HCT116 (cell line): ENCODE measurements at regions not wholly inside any gene's neighbourhood (a gene's known extent, or its start where the extent isn't known, plus 50 kb on each side); places are given as distances from the start of the nearest gene placed in this dataset.

ENCODE experiments used
- ATAC-seq: fragments of 200-7000 bp; cut with Tn5 transposase; 2 replicates; pipeline ENCODE4 v1.9.1; 2020; ENCODE audit warnings: mild to moderate bottlenecking, moderate library complexity
- BruUV-seq: library from RNA; stranded (reverse); fragments of 400-500 nt; replicated peaks from 2 replicates; lab custom pipeline; 2021; lab: Mats Ljungman, UMichigan
- CTCF ChIA-PET: fragments of 300-600 bp; sonication (Branson Sonifier 250); formaldehyde crosslinking; loops from one replicate; lab custom pipeline; 2021; ENCODE audit warnings: antibody characterized with exemption; lab: Charles Lee
- POLR2A ChIA-PET: fragments of 300-600, 350-600 bp; sonication (Branson Sonifier 250); formaldehyde crosslinking; loops from one replicate; lab custom pipeline; 2021; ENCODE audit warnings: antibody characterized with exemption; lab: Charles Lee
- RAD21 ChIA-PET, 2 experiments: fragments of 300-600 bp; sonication (Branson Sonifier 250); formaldehyde crosslinking; loops; one replicate each; lab custom pipeline; 2023; ENCODE audit warnings: low total read pairs in 2 of 2; ENCODE audit not compliant: uncharacterized antibody in 2 of 2, unreplicated experiment in 2 of 2, low non-redundant PET in 1 of 2; lab: Charles Lee
- DNase-seq: peaks from one replicate; pipeline ENCODE4 v3.0.0-alpha.2; 2010; ENCODE audit warnings: low read depth, low spot score
- H2AFZ ChIP-seq: fragments of 200-600 bp; shearing (Covaris generic), sonication (generic); 2 replicates; pipeline ENCODE4 v1.6.1; 2017; ENCODE audit warnings: low read depth, mixed run types, mixed read lengths, antibody characterized with exemption, low read length; ENCODE audit not compliant: poor library complexity, severe bottlenecking
- H3K27ac ChIP-seq: 2 replicates; pipeline ENCODE4 v1.5.1; 2012; ENCODE audit warnings: low read depth, low read length
- H3K27me3 ChIP-seq: fragments of 200-600 bp; sonication (generic); 2 replicates; pipeline ENCODE4 v1.6.1; 2016; ENCODE audit warnings: mixed run types, low read length, mixed read lengths; ENCODE audit not compliant: insufficient read depth
- H3K36me3 ChIP-seq, 2 experiments: fragments of 200-500 bp in 1 of 2; fragments of 200-600 bp in 1 of 2; sonication (Bioruptor generic) in 1 of 2; sonication (generic) in 1 of 2; 2 replicates each; pipeline versions ENCODE4 v1.5.1 to v1.6.1; 2014 to 2016; ENCODE audit warnings: low read length in 2 of 2, inconsistent platforms in 1 of 2, mixed read lengths in 1 of 2, mixed run types in 1 of 2; ENCODE audit not compliant: insufficient read depth in 2 of 2, control insufficient read depth in 1 of 2
- H3K4me1 ChIP-seq, 2 experiments: fragments of 200-600 bp in 1 of 2; sonication (generic) in 1 of 2; 2 replicates each; pipeline versions ENCODE4 v1.5.1 to v1.6.1; 2012 to 2017; ENCODE audit warnings: low read length in 2 of 2, inconsistent platforms in 1 of 2, mild to moderate bottlenecking in 1 of 2, mixed read lengths in 1 of 2, mixed run types in 1 of 2, moderate library complexity in 1 of 2; ENCODE audit not compliant: insufficient read depth in 2 of 2, control insufficient read depth in 1 of 2
- H3K4me2 ChIP-seq: fragments of 200-600 bp; sonication (generic); 2 replicates; pipeline ENCODE4 v1.6.1; 2017; ENCODE audit warnings: mixed run types, low read length, mixed read lengths
- H3K4me3 ChIP-seq, 2 experiments: fragments of 200-600 bp in 1 of 2; sonication (generic) in 1 of 2; replicated peaks in 1 of 2; 2 replicates each; pipeline ENCODE4 v1.5.1; 2011 to 2016; ENCODE audit warnings: low read length in 2 of 2, control low read depth in 1 of 2, low read depth in 1 of 2, mild to moderate bottlenecking in 1 of 2, mixed read lengths in 1 of 2, mixed run types in 1 of 2
- H3K79me2 ChIP-seq: fragments of 200-600 bp; sonication (generic); 2 replicates; pipeline ENCODE4 v1.6.1; 2017; ENCODE audit warnings: mild to moderate bottlenecking, mixed run types, low read length, moderate library complexity, mixed read lengths; ENCODE audit not compliant: insufficient read depth
- H3K9ac ChIP-seq: fragments of 200-600 bp; sonication (generic); 2 replicates; pipeline ENCODE4 v1.6.1; 2016; ENCODE audit warnings: low read length, mixed read lengths
- H3K9me2 ChIP-seq: fragments of 200-600 bp; sonication (generic), shearing (Covaris generic); 2 replicates; pipeline ENCODE4 v1.6.1; 2017; ENCODE audit warnings: mixed run types, mild to moderate bottlenecking, moderate library complexity; ENCODE audit not compliant: insufficient read depth
- H3K9me3 ChIP-seq, 2 experiments: fragments of 200-500 bp in 1 of 2; fragments of 200-600 bp in 1 of 2; sonication (Bioruptor generic) in 1 of 2; sonication (generic) in 1 of 2; 2 replicates each; pipeline ENCODE4 v1.6.1; 2014 to 2017; ENCODE audit warnings: low read length in 2 of 2, mixed read lengths in 2 of 2, inconsistent platforms in 1 of 2, low read depth in 1 of 2, mild to moderate bottlenecking in 1 of 2, mixed run types in 1 of 2, moderate library complexity in 1 of 2; ENCODE audit not compliant: control insufficient read depth in 1 of 2, insufficient read depth in 1 of 2
- H4K20me1 ChIP-seq: fragments of 200-600 bp; sonication (generic), shearing (Covaris generic); 2 replicates; pipeline ENCODE4 v1.6.1; 2017; ENCODE audit warnings: mixed run types, mild to moderate bottlenecking, moderate library complexity; ENCODE audit not compliant: insufficient read depth
- ATF3 ChIP-seq: IDR thresholded peaks from 2 replicates; pipeline ENCODE4 v1.6.1; 2012
- CEBPB ChIP-seq: IDR thresholded peaks from 2 replicates; pipeline ENCODE4 v1.6.1; 2012; ENCODE audit warnings: low read depth
- CTCF ChIP-seq, 3 experiments: fragments of 200-600 bp in 1 of 3; sonication (generic) in 1 of 3; IDR thresholded peaks in 2 of 3; conservative IDR thresholded peaks in 1 of 3; 2 replicates each; pipeline ENCODE4 v1.5.1; 2012 to 2017; ENCODE audit warnings: low read depth in 2 of 3, low read length in 2 of 3, antibody characterized with exemption in 1 of 3, borderline replicate concordance in 1 of 3, control low read depth in 1 of 3, mild to moderate bottlenecking in 1 of 3, mixed read lengths in 1 of 3, mixed run types in 1 of 3, moderate library complexity in 1 of 3; ENCODE audit not compliant: insufficient read depth in 1 of 3
- EGR1 ChIP-seq: IDR thresholded peaks from 2 replicates; pipeline ENCODE4 v1.6.1; 2012; ENCODE audit warnings: low read depth
- ELF1 ChIP-seq: IDR thresholded peaks from 2 replicates; pipeline ENCODE4 v1.6.1; 2012; ENCODE audit warnings: low read depth, borderline replicate concordance
- EZH2phosphoT487 ChIP-seq: fragments of 200-600 bp; IDR thresholded peaks from 2 replicates; pipeline ENCODE4 v1.6.1; 2018; ENCODE audit warnings: antibody characterized with exemption, borderline replicate concordance
- FOSL1 ChIP-seq: IDR thresholded peaks from 2 replicates; pipeline ENCODE4 v1.6.1; 2012; ENCODE audit warnings: low read depth
- JUND ChIP-seq: IDR thresholded peaks from 2 replicates; pipeline ENCODE4 v1.6.1; 2012
- MAX ChIP-seq: IDR thresholded peaks from 2 replicates; pipeline ENCODE4 v1.6.1; 2012
- POLR2AphosphoS5 ChIP-seq: IDR thresholded peaks from 2 replicates; pipeline ENCODE4 v1.6.1; 2011; ENCODE audit warnings: mild to moderate bottlenecking, low read depth, low read length, moderate library complexity
- RAD21 ChIP-seq: IDR thresholded peaks from 2 replicates; pipeline ENCODE4 v1.6.1; 2012; ENCODE audit warnings: low read depth, mild to moderate bottlenecking
- SIN3A ChIP-seq: IDR thresholded peaks from 2 replicates; pipeline ENCODE4 v1.6.1; 2012; ENCODE audit warnings: low read depth
- SP1 ChIP-seq: IDR thresholded peaks from 2 replicates; pipeline ENCODE4 v1.6.1; 2012; ENCODE audit warnings: low read depth
- TCF7L2 ChIP-seq: IDR thresholded peaks from 2 replicates; pipeline ENCODE4 v1.7.0; 2011; ENCODE audit warnings: borderline replicate concordance, inconsistent platforms; ENCODE audit not compliant: insufficient read depth, insufficient read length; ENCODE audit errors: extremely low read depth
- YY1 ChIP-seq: IDR thresholded peaks from 2 replicates; pipeline ENCODE4 v1.6.1; 2011; ENCODE audit warnings: low read length, low read depth, moderate library complexity, mild to moderate bottlenecking; ENCODE audit not compliant: insufficient replicate concordance; ENCODE audit errors: extremely low read depth
- ZBTB33 ChIP-seq: IDR thresholded peaks from 2 replicates; pipeline ENCODE4 v1.6.1; 2011; ENCODE audit warnings: mild to moderate bottlenecking, low read length, moderate library complexity; ENCODE audit not compliant: insufficient replicate concordance; ENCODE audit errors: extremely low read depth
- ZFX ChIP-seq: fragments of 450-650 bp; IDR thresholded peaks from 2 replicates; pipeline ENCODE4 v1.6.1; 2017
- ZNF274 ChIP-seq: fragments of 200-500 bp; sonication (Bioruptor generic); IDR thresholded peaks from 2 replicates; pipeline ENCODE4 v1.6.1; 2014; ENCODE audit warnings: mild to moderate bottlenecking, low read depth, low read length, inconsistent platforms
- intact Hi-C: fragments of 100-400 bp; cut with micrococcal nuclease; formaldehyde crosslinking; loops from 2 replicates; pipeline ENCODE4 v1.10.0; 2022

- Histone ChIP-seq H3K9me3 (0 out of 4 replicates have a peak, but pooled peaks cover 0 to 3% of the 10 kb centered on the region in 2 experiments), H4K20me1 (no peaks in the 10 kb centered on the region), H3K27ac (no peak overlapping the region), H3K79me2 (no peaks in the 10 kb centered on the region), H3K4me2 (no peak overlapping the region), H2AFZ (no peak overlapping the region), H3K4me1 (no peaks in the 10 kb centered on the region), H3K9me2 (no peaks in the 10 kb centered on the region), H3K4me3 (no peak overlapping the region), H3K9ac (no peak overlapping the region), H3K27me3 (no peaks in the 10 kb centered on the region), H3K36me3 (no peaks in the 10 kb centered on the region)
- TF ChIP-seq EGR1 (no peak), CTCF (IDR thresholded peaks at IDR 0.05 in 2 of 3, conservative IDR thresholded peaks at IDR 0.05 in 1 of 3; ENCODE audit: borderline replicate concordance in 1 of 3, insufficient read depth in 1 of 3, low read depth in 2 of 3, low read length in 2 of 3) (no peak), SP1 (no peak), ZFX (no peak), RAD21 (no peak), JUND (no peak), YY1 (no peak), TCF7L2 (no peak), ELF1 (no peak), ZNF274 (no peak), POLR2AphosphoS5 (no peak), CEBPB (no peak), SIN3A (no peak), ZBTB33 (no peak), FOSL1 (no peak), MAX (no peak), EZH2phosphoT487 (no peak), ATF3 (no peak)
- no peak for ATAC-seq
- no TSS peak for BruUV-seq
- RAD21 ChIA-PET = no interaction called here
- intact Hi-C loops = no loop called here
- DNase-seq = no peak
- CTCF ChIA-PET = no interaction called here
- POLR2A ChIA-PET = no interaction called here
Observed at GRCh38 chr4:24212642-24213041, 322.8 kb upstream of the PPARGC1A start.
